Eye (tissue), 1 donor: ENCODE measurements at regions not wholly inside any gene's neighbourhood (a gene's known extent, or its start where the extent isn't known, plus 50 kb on each side); places are given as distances from the start of the nearest gene placed in this dataset.

Experiments used
- DNase-seq: peaks from one replicate; pipeline ENCODE4 v3.0.0-alpha.2; 2015

DNA sequence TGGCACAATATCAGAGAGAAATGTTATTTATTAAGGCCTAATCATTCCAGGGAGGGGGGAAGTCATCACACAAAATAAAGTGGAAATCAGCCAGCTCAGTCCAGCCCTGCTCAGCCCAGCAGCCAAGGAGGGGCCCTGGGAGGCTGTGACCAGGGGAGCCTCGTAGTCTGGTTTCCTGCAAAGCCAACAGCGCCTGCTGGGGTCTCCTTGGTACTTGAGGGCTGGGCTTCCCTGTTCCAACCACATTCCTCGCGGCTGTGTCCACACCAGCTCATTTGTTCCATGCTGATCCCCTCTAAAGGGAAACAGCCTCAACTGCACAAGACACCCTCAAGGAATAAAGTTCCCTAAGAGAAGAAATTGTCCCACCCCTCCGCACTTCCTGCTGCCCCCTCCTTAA is 154.0 kb downstream of the TMEM132E start:
- DNase-seq: no peak

DNA sequence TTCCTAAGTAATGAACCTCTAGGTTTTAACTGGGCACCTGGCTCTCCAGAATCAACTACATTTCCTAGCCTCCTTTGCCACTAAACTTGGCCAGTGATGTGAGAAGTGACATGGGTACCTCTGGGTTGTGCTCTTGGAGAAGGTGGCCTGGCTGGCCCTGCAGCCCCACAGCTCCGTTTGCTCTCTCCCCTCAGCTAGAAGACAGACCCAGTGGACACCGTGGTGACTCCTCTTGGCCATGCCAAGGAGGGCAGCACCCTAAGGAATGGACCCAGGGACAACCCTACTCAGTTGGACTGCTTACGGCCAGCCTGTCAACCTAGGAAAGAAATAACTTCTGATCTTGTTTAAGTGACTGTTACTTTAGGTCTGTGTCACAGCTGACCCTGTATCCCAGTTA is 151.4 kb downstream of the TMEM132E start:
- DNase-seq: no peak

DNA sequence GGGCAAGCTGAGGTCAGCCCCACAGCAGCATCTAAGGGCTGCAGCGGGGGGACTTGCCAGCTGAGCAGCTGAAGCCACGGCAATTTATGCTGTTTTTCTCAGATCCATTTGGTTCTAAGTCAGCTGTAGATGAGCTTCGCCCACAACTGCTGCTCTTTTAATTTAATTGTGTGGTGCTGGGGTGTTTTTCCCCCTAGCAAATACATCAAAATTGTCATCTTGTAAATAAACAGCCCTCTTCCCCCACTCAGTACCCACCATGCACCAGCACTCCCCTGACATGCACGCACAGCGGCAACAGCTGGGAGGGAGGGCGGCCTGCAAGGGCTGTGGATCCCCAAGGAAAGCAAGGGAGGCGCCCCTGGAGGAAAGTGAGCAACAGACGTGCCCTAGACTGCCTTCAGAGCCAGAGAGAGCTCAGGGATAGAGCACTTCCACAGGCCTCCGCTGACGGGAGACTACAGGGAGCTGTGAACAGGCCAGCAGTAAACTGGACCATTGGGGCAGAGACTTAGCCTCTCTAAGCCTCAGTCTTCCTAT is 149.5 kb downstream of the TMEM132E start:
- DNase-seq: no peak

DNA sequence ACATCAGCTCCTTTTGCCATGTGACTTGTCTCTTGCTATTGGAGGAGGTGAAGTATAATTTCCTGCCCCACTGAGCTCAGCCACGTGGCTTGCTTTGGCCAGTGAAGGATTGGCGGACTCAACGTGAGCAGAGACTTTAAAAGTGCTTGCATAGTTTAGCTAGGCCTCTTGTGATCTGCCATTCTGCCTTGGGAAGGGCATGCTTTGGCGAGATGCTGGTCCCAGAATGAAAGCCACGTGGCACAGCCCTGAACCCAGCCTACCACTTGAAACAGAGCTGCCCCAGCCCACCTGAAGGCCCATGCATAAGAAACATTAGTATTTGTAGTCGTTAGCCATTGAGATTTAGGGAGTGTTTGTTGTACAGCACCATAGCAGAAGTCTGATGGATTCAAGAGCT is 148.2 kb downstream of the TMEM132E start:
- DNase-seq: no peak

DNA sequence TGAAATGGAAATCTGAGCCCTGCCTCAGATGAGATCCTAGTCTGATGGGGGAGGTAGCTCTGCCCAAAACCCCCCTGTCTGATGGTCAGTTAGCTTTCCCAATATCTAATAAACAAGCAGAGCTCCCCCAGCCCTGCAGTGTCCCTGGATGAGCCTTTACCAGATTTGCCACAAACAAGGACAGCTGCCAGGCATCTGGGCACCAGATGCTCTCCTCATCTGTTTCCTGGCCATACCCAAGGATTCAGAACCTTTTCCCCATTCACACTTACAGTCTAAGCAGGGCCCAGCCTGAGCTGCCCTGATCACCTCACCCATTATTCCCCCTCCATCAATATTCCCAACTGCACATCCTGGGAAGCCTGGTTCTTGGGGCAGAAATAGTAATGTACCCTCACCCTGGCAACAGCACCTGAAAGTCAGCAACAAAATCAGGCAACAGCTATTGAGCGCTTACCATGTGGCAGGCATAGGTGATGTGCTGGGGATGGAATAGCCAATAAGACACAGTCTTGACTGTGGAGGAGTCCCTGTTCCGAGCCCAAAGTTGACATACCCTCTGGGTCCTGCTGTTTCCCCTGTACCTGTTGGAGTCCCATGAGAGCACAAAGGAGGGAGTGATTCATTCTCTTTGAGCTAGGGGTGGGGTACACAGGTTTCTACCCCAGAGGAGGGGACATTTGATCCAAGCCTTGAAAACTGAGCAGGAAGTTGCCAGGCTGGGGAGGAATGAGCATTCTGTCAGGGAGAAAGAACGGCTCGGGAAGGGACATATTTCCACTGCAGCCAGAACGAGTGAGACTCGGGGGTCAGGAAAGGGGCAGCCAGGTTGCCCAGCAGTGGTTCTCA is 147.4 kb downstream of the TMEM132E start:
- no peak for DNase-seq

DNA sequence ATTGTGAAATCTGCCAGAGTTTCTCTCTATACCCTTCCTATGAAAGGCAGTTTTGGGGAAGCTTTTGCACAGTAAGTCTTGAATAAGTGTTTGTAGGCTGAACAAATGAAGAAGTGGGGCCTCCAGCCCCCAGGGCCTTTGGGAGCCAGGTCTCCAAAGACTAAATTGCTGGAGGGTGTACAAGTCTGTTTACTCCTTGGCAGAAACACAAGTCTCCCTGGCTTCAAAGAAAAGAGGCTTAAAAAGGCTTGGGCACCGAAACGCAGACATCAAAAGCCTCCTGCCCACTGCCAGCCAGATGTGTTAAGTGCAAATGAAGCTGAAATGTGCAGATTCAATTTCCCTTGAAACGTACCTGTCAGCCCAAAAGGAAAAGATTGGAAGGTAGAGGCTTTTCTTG is 146.3 kb downstream of the TMEM132E start:
- no peak for DNase-seq

DNA sequence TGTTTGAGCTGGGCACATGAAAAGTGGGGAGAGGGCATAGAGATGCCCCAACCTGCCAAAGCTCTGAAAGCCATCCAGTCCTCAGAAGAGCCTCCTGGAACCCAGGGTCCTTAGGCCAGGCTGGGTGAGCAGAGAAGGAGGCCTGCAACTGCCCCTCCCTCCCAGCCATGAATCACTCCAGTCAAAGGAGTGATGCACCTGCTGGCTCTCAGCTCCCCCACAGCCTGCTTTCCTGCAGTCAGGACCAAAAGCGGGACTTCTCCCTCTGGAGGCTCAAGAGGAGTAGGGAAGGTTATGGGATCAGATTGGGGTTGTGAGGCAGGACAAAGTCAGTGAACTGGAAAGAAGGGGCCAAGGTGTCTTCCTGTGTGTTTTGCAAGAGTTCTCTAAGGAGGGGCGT is 145.6 kb downstream of the TMEM132E start:
- no peak for DNase-seq

DNA sequence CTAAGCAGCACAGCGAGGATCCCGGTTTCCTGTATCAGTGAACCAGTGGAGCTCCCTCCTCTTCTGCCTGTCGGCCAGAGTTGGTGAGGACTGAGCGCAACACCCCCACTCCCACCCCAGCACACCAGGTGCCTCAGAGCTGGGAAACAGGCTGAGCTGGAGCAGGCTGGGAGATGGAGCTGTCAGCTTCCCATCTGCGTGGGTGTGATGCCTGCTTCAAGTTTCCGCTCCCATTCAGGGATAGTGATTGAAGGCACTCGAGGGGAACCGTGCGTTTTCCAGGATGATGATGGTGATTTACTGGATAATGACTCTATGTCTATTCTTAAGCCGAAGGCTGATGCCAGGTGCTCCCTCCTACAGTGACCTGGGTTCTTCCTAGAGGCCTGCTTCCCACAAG is 144.5 kb downstream of the TMEM132E start:
- no peak for DNase-seq

DNA sequence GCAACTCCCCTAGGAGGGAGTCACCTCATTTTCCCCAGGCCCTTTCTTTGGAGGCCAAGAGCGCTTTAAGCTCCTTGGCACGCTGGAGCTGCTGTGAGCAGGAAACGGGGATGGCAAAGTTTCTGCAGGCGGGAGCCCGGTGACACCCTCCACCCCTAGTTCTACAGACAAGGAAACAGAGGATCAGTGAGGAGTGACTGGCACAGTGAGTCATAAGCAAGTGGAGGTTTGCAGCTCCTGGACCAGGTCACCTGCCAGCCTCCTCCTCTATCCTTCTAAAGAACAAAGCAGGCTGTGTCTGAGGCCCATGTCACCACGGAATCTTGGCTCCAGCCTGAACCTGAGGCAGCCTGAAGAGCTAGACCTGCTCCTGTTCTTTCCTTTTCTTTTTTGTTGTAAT is 141.9 kb downstream of the TMEM132E start:
- DNase-seq: no peak

DNA sequence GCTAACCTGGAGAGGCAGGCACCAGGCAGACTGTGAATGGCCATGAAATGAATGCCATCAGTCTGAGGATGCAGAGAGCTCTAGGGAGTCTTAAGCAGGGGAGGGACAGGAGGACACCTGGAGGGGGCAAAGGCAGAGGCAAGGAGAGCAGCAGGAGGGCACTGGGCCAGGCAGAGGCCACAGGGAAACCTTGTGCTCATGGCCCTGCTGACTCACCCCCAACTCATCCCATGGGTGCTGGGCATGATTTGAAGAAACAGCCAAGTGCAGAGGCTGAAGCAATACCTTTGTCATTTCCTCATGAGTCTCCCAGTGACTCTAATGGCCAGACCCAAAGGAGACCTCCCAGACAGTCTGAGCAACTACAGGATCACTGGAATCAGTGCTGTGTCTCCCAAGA is 141.4 kb downstream of the TMEM132E start:
- DNase-seq: no peak

DNA sequence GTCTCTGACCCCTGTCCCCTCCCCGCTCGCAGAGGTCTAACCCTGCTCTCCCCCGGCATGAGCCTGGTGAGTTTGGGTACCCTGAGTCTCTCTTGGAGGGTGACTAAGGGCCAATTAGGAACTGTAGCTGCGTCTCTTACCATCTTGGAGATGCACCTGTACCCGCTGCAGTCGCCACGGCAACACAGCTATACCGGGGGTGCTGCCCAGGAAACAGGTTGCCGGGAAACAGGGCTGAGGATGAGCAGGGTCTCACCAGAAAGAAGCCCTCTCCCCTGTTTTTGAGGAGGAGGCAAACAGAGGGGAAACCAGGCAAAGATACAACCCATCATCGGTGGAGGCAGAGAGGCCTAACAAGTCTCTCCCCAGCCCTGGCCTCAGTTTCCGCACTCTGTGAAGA is 140.2 kb downstream of the TMEM132E start:
- no peak for DNase-seq

DNA sequence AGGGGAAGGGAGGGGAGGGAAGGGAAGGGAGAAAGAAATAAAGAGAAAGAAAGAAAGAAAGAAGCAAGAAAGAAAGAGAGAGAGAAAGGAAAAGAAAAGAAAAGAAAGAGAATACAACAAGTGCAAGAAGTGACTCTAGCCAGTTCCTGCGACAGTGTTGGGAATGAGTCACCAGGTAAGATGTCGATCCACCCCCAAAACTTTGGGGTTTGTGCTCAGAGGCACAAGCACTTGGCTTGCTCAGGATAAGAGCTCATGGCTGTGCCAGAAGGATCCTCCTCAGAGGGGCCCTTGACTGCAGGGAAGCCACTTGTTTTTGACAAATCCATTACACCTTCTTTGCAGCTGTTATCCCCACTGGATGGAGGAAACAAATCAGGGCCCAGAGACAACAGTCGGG is 137.7 kb downstream of the TMEM132E start:
- no peak for DNase-seq

DNA sequence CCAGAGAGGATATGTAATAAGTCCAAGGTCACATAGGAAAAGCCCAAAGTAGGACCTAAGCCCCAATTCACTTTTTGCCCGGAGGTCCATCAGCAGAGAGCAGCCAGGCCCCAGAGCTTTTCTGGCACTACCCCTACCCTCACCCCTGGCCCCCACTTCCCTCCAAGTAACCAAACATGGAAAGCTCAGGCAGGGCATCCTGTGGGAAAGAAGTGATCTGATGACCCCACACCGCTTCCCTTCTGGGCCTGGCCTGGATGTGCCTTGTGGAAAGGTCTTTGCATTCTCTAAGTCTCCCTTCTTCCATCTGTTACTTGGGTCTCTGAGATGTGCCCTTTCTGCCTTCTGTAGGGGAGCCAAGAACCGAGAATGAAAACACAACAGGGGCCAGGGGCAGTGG is 136.9 kb downstream of the TMEM132E start:
- no peak for DNase-seq

DNA sequence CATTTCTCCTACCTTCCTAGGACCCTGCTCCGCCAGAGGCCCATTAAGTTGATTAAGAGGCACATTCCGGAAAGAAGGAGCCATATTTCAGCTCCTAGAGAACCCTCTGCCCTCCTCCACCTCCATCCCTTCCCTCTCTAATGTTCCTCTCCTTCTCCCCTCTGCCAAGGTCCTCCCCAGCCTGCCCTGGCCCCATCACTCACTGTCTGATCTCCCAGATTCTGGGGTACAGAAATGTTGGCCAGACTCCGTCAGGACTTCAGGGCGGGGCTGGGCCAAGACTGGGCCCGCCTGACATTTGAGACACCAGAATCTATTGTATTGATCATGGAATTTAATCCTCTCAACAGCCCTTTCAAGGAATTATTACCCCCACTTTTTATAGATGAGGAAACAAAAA is 136.1 kb downstream of the TMEM132E start:
- no peak for DNase-seq

DNA sequence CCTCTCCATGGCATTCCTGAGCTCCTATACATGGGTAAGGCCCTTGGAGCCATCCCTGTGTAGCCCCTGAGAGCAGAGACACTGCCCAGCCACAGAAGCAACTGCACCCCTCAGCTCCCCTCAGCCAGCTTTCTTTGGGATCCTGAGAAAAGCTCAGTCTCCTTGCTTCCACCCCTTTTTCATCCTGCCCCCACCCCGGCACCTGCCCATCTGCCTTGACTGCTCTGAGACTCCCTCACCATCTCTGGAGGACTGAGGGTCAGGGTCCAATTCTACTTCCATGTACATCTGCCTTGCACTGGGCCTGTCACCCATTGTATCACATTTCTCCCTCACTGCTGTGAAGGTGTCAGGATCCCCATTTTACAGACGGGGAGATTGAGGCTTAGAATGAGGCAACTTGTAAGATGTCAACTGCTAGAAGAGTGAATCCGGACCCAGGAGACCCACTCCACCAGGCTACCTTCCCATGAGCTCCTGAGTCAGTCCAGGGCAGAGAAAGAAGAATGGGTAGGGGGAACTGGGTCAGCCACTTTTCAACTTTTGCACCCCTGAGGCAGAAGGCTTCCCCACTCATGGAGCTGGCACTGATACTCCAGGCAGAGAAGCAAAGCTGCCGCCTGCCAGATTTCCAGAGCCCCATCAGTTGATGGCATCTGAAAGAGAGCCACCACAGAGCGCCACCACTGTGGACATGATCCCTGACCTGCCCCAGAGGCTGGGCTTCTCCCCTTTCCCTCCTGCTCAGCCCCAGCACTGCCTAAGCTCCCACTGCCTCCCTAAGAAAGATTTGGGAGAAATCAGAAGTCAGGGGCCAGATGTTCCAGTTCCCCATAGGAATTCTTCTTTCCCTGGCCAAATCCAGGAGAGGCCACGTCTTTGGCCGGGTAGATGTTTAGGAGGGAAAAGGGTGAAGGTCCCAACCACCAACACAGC is 135.4 kb downstream of the TMEM132E start:
- no peak for DNase-seq

DNA sequence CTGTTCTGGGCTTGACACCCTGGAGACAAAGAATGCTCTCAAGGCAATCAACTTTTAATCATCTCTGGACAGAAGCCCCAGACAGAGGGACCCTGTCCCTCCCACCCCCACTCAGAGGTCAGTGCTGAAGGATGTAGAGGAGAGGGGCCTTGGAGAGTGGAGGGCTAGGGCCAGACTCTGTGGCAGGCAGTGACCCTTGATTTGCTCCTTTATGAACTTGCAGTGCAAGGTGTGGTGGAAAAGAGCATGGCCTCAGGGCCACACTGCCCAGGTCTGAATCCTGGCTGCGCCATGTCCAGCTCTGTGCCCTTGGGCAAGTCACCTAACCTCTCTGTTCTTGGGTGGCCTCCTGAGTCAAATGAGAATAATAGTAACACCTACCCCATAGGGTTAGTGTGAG is 134.3 kb downstream of the TMEM132E start:
- DNase-seq: no peak

DNA sequence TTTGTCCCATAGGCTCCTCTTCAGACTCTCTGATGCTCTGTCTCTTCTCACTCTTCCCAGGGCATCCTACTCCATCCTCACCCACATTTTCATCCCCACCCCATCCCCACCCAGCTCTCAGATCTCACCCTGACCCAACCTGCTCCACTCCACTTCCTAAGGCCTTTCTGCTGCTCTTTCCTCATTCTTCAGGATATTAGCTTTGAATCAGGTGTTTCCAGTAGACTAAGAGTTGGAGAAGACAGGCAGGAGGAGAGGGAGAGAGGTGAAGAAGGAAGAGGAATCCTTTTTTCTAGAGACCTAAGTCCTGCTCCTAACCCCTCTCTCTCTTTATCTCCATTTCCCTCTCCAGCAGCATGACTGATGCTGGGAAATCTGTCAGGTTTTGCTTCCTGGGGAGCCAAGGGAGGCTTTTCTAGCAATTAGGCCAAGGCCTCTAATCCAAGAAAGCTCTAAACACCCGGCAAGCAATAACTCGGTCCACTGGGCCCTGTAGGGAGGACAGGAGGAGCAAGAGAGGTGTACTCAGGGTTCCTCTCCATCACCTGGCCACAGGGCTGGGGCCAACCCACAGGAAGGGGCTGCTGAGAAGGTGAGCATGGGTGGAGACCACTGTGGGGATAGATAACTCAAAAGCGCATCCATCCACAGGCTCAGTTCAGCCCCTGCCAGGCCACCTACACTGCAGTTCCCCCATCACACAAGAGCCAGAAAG is 133.3 kb downstream of the TMEM132E start:
- no peak for DNase-seq

DNA sequence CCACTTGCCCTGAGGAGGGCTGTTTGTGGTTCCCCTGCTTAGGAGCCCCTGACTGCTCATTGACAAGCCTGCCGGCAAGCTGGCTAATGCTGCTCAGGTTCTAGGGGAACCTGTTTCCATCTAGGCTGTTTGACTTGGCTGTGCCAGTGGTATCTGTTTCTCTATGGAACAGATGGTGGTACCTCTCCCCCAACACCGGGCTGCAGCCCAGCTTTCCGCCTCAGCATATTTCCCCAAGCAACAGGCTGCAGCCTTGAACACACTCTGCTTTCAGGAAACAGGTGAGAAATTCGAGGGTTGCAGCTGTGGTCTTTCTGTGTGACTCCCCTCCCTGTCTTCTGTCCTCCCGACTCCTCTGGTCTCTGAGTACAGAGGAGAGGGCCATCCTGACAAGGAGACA is 132.3 kb downstream of the TMEM132E start:
- DNase-seq: no peak

DNA sequence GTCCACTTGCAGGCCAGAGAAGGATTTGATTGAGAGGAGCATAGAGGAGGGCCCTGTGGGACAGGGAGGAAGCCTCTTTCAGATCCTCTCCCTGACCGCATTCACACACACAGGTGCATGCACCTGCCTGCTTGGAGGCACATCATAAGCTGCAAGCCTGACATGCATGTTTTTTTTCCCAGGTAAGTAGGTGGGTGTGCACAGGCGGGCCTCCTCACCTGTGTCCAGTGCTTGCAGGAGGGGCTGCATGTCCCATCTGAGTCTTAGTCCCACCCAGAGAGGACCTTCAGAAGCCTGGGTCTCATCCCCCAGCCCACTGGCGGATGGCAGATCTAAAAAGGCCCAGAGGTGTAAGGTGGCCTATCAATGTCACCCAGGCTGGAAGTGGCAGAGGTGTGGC is 130.8 kb downstream of the TMEM132E start:
- no peak for DNase-seq

DNA sequence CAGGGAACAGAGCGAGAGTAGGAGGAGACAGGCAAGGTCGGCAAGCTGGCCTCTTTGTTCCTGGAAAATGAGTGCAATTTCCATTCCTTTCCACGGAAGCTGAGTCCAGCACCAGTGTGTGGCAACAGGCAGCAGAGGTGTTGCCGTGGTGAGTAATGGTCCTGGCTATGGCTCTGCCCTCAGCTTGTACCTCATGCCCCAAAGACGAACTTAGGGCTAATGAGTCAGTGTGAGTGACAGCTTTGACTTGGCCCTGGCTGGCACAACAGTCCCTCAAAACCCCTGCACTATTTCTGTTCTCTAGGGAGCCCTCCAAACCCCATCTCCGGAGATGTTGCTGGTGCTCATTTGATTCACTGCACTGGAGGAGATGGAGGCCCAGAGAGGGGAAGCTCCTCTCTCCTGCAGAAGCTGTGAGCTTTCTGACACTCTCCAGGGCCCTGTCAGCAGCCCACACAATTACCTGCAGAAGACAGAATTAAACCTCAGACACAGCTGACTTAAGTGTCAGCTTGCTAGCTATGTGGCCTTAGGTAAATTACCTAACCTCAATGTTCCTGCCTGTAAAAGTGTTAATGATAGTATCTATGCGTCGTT is 129.9 kb downstream of the TMEM132E start:
- DNase-seq: peak; percentile 6

DNA sequence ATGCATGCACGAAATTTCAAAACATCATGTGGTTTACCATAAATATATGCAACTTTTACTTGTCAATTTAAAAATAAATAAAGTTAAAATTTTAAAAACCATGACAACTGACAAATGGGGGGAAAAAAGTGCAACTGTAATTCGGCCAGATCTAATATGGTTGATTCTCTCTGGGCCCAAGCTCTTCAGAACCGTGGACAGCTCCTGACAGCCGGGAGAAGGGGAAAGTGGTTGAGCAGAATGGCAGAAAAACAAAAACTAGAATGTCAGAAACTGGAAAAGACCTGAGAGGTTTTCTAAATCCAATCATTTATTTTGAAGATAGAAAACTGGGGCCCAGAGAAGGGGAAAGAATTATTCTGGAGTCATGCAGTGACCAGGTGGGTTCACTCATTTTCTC is 126.6 kb downstream of the TMEM132E start:
- DNase-seq: peak; percentile 80

DNA sequence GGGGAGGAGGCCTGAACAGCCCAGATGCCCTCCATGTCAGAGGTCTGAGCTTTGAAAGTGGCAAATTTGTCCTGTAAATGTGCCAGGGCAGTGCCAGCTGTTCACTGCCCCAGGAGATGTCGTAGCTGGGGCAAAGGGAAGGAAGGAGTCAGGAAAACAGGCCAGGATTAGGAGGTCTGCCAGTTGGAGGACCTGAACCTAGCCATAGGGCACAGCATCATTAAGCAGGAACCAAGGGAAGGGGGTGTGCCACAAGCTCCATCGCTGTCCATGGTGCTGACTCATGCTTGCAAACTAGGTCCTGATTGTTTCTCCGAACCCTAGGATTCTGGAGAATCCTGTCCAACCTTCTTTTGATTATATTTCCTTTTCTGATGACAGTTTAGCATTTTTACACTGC is 124.2 kb downstream of the TMEM132E start:
- DNase-seq: peak; percentile 88

DNA sequence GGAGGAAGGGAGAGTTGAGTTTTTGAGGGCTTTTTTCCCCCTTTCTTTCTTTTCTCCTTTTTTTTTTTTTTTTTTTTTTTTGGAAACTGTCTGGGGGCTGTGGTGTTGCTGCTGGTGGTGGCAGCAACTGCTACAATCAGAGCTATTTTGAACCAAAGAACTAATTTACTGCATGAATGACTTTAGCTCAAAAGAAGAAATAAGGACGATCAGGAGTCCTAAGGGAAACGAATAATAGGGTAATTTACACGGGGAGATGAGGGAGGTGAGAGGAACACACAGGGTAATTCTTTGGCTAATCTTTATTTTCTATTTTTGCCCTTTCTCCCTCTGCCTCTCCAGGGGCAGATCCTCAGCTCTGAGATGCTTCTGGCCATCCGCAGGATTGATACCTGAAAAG is 119.8 kb downstream of the TMEM132E start:
- DNase-seq: no peak
